Astrocyte of the hippocampus (primary cell): ENCODE measurements at regions not wholly inside any gene's neighbourhood (a gene's known extent, or its start where the extent isn't known, plus 50 kb on each side); places are given as distances from the start of the nearest gene placed in this dataset.
A peak's percentile ranks its signal among the peaks of the same experiment; 100 is the strongest.

Experiments
- DNase-seq: peaks from one replicate; pipeline ENCODE4 v3.0.0; 2011; ENCODE audit warnings: low read depth, low spot score

GRCh38 chr11:70519117-70519516 is 120.8 kb downstream of the CTTN start:
- no peak for DNase-seq

- DNase-seq = no peak
Observed at GRCh38 chr11:70521475-70522308, 123.4 kb downstream of the CTTN start.

GRCh38 chr11:70522309-70522592 is 123.9 kb downstream of the CTTN start:
- DNase-seq = no peak

- peak; percentile 67 for DNase-seq
Observed at GRCh38 chr11:70522593-70523311, 124.4 kb downstream of the CTTN start.

GRCh38 chr11:70523384-70524095 is 125.2 kb downstream of the CTTN start:
- DNase-seq = no peak

- peak; percentile 65 for DNase-seq
Observed at GRCh38 chr11:70524096-70524922, 126.0 kb downstream of the CTTN start.

GRCh38 chr11:70525006-70525405 is 126.7 kb downstream of the CTTN start:
- no peak for DNase-seq

GRCh38 chr11:70525466-70525865 is 127.1 kb downstream of the CTTN start:
- DNase-seq = no peak

- no peak for DNase-seq
Observed at GRCh38 chr11:70526116-70527045, 128.1 kb downstream of the CTTN start.

- no peak for DNase-seq
Observed at GRCh38 chr11:70527046-70527395, 128.7 kb downstream of the CTTN start.

GRCh38 chr11:70527429-70528045 is 129.2 kb downstream of the CTTN start:
- DNase-seq = no peak

- DNase-seq = no peak
Observed at GRCh38 chr11:70528046-70528793, 129.9 kb downstream of the CTTN start.

- DNase-seq = no peak
Observed at GRCh38 chr11:70528794-70529580, 130.7 kb downstream of the CTTN start.

GRCh38 chr11:70530010-70530409 is 131.7 kb downstream of the CTTN start:
- DNase-seq = no peak

- DNase-seq = no peak
Observed at GRCh38 chr11:70530629-70531185, 132.4 kb downstream of the CTTN start.

GRCh38 chr11:70531281-70532065 is 133.1 kb downstream of the CTTN start:
- no peak for DNase-seq

GRCh38 chr11:70532066-70532440 is 133.7 kb downstream of the CTTN start:
- DNase-seq = peak; percentile 75

GRCh38 chr11:70532731-70533130 is 134.4 kb downstream of the CTTN start:
- peak; percentile 68 for DNase-seq
